BJ (cell line): ENCODE measurements at regions not wholly inside any gene's neighbourhood (a gene's known extent, or its start where the extent isn't known, plus 50 kb on each side); places are given as distances from the start of the nearest gene placed in this dataset.

Experiments
- CTCF ChIA-PET: fragments of 350-600 bp; formaldehyde crosslinking; extraction: SDS; loops from one replicate; lab custom pipeline; 2021; ENCODE audit warnings: antibody characterized with exemption, inconsistent platforms; lab: Yijun Ruan, JAX
- POLR2A ChIA-PET: fragments of 300-600 bp; sonication (Branson Sonifier 250); formaldehyde crosslinking; extraction: SDS; loops from one replicate; lab custom pipeline; 2021; ENCODE audit warnings: antibody characterized with exemption; lab: Charles Lee
- DNase-seq: peaks from one replicate; pipeline ENCODE4 v3.0.0-alpha.2; 2011; ENCODE audit warnings: low read depth
- H3K27me3 ChIP-seq: 2 replicates; pipeline ENCODE4 v1.6.0; 2011; ENCODE audit warnings: low read length; ENCODE audit not compliant: control insufficient read depth, insufficient read depth
- H3K36me3 ChIP-seq: 2 replicates; pipeline ENCODE4 v1.5.1; 2011; ENCODE audit warnings: low read length; ENCODE audit not compliant: control insufficient read depth, insufficient read depth
- H3K4me3 ChIP-seq: 2 replicates; pipeline ENCODE4 v1.5.1; 2011; ENCODE audit warnings: low read depth, mild to moderate bottlenecking, control low read depth, low read length
- TF ChIP-seq, protein P1 (sequence below): IDR thresholded peaks from 2 replicates; pipeline ENCODE4 v1.5.1; 2011; ENCODE audit warnings: low read depth, mild to moderate bottlenecking, control low read depth, inconsistent platforms, low read length, moderate library complexity; ENCODE audit not compliant: insufficient read depth

DNA sequence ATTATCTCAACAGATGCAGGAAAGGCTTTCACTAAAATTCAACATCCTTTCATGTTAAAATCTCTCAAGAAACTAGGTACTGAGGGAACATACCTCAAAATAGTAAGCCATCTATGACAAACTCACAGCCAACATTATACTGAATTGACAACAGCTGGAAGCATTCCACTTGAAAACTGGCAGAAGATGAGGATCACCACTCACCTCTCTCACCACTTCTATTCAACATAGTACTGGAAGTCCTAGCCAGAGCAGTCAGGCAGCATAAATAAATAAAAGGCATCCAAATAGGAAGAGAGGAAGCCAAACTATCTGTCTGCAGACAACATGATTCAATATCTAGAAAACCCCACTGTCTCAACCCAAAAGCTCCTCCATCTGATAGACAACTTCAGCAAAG, 203.6 kb upstream of the GRAMD2B start:
- TF ChIP-seq, protein P1, sequence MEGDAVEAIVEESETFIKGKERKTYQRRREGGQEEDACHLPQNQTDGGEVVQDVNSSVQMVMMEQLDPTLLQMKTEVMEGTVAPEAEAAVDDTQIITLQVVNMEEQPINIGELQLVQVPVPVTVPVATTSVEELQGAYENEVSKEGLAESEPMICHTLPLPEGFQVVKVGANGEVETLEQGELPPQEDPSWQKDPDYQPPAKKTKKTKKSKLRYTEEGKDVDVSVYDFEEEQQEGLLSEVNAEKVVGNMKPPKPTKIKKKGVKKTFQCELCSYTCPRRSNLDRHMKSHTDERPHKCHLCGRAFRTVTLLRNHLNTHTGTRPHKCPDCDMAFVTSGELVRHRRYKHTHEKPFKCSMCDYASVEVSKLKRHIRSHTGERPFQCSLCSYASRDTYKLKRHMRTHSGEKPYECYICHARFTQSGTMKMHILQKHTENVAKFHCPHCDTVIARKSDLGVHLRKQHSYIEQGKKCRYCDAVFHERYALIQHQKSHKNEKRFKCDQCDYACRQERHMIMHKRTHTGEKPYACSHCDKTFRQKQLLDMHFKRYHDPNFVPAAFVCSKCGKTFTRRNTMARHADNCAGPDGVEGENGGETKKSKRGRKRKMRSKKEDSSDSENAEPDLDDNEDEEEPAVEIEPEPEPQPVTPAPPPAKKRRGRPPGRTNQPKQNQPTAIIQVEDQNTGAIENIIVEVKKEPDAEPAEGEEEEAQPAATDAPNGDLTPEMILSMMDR = no peak
- ChIA-PET CTCF (no interaction called here), POLR2A (no interaction called here)
- no peaks in the 10 kb centered on the region for H3K27me3 ChIP-seq
- no peaks in the 10 kb centered on the region for H3K36me3 ChIP-seq
- DNase-seq = no peak
- no peak overlapping the region for H3K4me3 ChIP-seq

DNA sequence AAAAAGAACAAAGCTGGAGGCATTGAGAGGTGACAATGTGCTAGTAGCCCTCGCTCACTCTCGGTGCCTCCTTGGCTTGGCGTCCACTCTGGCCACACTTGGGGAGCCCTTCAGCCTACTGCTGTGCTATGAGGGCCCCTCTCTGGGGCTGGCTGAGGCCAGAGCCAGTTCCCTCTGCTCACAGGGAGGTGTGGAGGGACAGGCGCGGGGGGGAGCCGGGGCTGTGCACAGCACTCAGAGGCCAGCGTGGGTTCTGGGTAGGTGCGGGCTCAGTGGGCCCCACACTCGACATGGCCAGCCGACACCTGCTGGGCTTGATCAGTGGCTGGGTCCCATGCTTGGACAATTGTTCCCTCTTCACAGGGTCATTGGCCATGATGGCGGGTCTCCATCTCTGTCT, 202.5 kb upstream of the GRAMD2B start:
- Histone ChIP-seq H3K4me3 (no peak overlapping the region), H3K36me3 (no peaks in the 10 kb centered on the region), H3K27me3 (no peaks in the 10 kb centered on the region)
- DNase-seq = no peak
- TF ChIP-seq, protein P1 = no peak
- ChIA-PET CTCF (interaction anchor here (0.6 to 1.5 kb wide), 2 partner anchors 15 to 406 kb away, joined by 3 read pairs; no protein-coding TSS in a partner anchor), POLR2A (no interaction called here)

DNA sequence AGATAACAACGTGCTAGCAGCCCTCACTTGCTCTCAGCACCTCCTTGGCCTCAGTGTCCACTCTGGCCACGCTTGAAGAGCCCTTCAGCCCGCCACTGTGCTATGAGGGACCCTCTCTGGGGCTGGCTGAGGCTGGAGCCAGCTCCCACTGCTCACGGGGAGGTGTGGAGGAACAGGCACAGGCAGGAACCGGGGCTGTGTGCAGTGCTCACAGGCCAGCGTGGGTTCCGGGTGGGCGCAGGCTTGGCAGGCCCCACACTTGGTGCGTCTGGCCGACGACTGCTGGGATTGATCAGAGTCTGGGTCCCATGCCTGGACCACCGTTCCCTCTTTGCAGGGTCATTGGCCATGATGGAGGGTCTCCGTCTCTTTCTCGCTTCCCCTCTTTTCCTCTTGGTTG, 194.3 kb upstream of the GRAMD2B start:
- no peaks in the 10 kb centered on the region for H3K36me3 ChIP-seq
- TF ChIP-seq, protein P1 = no peak
- no peak for DNase-seq
- ChIA-PET POLR2A (no interaction called here), CTCF (no interaction called here)
- no peaks in the 10 kb centered on the region; the same call in 1 of the 2 replicates for H3K27me3 ChIP-seq
- no peak overlapping the region for H3K4me3 ChIP-seq

DNA sequence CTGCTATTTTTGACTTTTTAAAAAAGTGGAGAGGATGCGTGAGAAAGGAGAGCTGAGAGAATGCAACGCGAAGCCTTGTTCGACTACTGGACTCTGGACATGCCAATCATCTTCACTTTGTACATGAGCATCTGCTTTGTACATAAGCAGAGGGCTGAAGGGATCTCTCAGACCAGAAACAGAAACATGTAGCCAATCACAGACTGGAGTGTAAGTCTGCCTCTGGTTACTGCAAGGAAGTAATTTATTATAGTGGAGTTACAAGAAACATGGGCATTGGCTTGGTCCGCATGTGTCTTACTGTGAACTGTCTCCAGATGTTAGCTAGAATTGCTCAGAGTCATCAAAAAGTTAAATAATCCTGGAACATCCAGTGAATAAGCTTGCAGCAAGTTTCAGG, 190.0 kb upstream of the GRAMD2B start:
- Histone ChIP-seq H3K4me3 (no peak overlapping the region), H3K27me3 (peaks cover under 1% of the 10 kb centered on the region), H3K36me3 (no peaks in the 10 kb centered on the region)
- ChIA-PET POLR2A (no interaction called here), CTCF (no interaction called here)
- DNase-seq = no peak
- TF ChIP-seq, protein P1 = no peak

DNA sequence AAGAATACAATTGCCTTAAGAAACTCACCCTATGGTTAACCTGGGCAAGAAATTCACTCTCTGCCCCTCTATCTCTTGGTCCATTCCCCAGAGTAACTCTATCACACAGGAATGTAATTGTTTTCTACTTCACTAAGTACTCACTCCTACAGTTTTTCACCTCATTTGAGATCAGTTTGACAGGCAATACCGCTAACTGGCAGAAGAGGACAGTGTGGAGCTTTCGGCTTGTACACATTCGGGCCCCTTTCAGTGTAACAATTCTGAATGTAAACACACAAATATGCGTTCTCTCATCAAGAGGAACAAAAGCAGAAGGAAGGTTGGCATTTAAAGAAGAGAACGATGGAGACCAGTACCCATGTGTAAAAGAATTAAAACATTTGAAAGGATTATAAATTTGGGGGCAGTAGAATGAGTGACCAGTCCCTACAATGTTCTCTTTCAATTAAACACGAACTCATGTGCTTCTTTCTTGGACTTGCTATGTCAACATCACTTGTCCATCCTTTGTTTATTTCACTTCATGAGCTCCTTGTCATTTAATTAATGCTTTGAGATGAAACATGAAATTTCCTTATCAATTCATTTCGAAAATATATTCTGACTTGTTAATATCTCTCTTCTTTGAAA, 188.5 kb upstream of the GRAMD2B start:
- ChIA-PET CTCF (interaction anchor here (0.9 to 1.3 kb wide), 2 partner anchors 13 to 103 kb away, joined by 3 read pairs; no protein-coding TSS in a partner anchor), POLR2A (no interaction called here)
- Histone ChIP-seq H3K27me3 (peaks cover 2% of the 10 kb centered on the region), H3K4me3 (no peak overlapping the region), H3K36me3 (no peaks in the 10 kb centered on the region)
- no peak for DNase-seq
- TF ChIP-seq, protein P1 = peak; percentile 67
